ENCODE measurements at regions not wholly inside any gene's neighbourhood (a gene's known extent, or its start where the extent isn't known, plus 50 kb on each side); places are given as distances from the start of the nearest gene placed in this dataset.

DNA sequence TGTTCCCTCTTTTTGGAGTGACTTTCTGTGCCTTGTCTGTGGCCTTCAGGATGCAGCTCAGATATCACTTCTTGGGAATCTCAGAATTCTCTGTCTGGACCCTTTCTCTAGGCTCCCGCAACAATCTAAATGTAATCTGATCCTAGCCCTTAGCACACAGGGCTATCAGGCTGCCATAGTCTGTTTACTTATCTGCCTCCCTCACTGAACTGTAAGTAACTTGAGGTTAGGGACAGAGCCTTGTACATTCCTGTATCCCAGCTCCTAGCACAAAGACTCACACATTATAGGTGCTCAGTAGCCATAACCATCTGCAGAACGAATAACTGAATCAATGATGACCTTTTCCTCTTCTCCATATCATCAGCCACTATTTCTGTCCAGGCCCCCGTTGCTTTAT lies 69.5 kb downstream of the RTL9 start:
- Histone ChIP-seq H3K27me3 (ENCODE audit: control insufficient read depth, insufficient read depth, low read length) (peaks cover 7% of the 10 kb centered on the region), H3K27ac (ENCODE audit: low read depth, low read length) (no peak overlapping the region), H3K4me3 (ENCODE audit: low read depth, low read length) (no peak overlapping the region), H3K9me3 (ENCODE audit: control insufficient read depth, insufficient read depth, low read length) (no peaks in the 10 kb centered on the region)
- CTCF ChIA-PET = interaction anchor here (0.8 to 1.9 kb wide), 2 partner anchors 15 to 282 kb away, joined by 3 to 6 read pairs; no protein-coding TSS in a partner anchor
- POLR2A ChIA-PET = no interaction called here
- DNase-seq (ENCODE audit: low read depth, low spot score) = no peak
- TF ChIP-seq, protein P1, sequence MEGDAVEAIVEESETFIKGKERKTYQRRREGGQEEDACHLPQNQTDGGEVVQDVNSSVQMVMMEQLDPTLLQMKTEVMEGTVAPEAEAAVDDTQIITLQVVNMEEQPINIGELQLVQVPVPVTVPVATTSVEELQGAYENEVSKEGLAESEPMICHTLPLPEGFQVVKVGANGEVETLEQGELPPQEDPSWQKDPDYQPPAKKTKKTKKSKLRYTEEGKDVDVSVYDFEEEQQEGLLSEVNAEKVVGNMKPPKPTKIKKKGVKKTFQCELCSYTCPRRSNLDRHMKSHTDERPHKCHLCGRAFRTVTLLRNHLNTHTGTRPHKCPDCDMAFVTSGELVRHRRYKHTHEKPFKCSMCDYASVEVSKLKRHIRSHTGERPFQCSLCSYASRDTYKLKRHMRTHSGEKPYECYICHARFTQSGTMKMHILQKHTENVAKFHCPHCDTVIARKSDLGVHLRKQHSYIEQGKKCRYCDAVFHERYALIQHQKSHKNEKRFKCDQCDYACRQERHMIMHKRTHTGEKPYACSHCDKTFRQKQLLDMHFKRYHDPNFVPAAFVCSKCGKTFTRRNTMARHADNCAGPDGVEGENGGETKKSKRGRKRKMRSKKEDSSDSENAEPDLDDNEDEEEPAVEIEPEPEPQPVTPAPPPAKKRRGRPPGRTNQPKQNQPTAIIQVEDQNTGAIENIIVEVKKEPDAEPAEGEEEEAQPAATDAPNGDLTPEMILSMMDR (IDR thresholded peaks at IDR 0.05; ENCODE audit: low read depth, low read length) = no peak

GRCh38 chrX:110430293-110431076 lies 71.8 kb downstream of the RTL9 start:
- no peak overlapping the region for H3K27ac ChIP-seq (ENCODE audit: low read depth, low read length)
- TF ChIP-seq, protein P1 (IDR thresholded peaks at IDR 0.05; ENCODE audit: low read depth, low read length) = no peak
- DNase-seq (ENCODE audit: low read depth, low spot score) = no peak
- POLR2A ChIA-PET = no interaction called here
- CTCF ChIA-PET = no interaction called here
- H3K9me3 ChIP-seq (ENCODE audit: control insufficient read depth, insufficient read depth, low read length) = no peaks in the 10 kb centered on the region
- H3K4me3 ChIP-seq (ENCODE audit: low read depth, low read length) = no peak overlapping the region
- peaks cover 8% of the 10 kb centered on the region for H3K27me3 ChIP-seq (ENCODE audit: control insufficient read depth, insufficient read depth, low read length)

DNA sequence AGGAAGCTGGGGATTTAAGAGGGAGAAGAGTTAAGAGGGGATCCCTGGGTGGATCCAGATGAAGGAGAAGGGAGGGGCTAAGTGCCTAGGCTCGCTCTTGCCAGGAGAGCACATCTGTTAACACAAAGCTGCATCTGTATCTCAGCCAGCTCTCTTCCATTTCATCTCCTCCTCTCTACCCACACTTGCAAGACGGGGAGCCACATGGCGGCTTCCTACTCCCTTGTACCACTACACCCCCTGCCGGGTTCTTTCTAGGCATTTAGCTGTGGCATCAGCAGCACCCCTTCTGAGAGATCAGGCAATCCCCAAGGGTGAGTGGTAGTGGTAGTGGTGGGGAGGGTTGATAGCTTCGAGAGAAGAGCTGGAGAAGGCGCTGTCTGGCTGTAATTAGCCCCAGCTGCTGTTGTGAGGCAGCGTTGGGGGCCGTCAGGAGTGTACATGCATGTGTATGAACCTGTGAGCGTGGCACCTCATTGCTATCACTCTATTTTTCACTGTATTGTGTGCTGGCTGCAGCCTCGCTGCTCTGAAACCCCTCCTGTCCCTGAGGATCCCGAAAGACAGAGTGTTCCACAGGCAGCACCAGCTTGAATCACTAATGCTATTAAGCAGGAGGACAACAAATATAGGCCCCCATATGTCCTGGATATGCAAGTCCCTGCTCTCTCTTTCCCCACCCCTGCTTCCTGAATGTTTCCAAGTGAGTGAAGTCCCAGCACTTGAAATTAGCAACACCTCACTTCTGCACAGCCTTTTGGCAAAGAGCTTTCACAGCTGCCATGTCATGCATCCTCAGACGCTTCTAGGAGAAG lies 73.7 kb downstream of the RTL9 start:
- no peak for DNase-seq (ENCODE audit: low read depth, low spot score)
- ChIA-PET POLR2A (no interaction called here), CTCF (interaction anchor here (1.3 kb wide), 1 partner anchor 415 kb away, joined by 3 read pairs; no protein-coding TSS in a partner anchor)

DNA sequence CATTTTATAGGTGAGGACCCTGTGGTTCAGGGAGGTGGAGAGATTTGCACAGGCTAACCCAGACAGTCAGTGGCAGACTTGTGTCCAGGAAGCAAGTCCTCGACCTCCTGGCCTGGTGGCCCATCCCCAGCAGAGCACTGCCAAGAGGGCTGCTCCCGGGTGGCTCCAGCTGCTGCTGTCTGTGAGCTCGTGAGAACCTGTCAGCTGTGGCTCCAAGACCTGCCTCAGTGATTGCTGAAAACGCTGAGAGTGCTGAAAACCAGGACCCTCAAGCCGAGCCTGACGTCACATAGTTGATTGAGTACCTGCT lies 74.2 kb downstream of the RTL9 start:
- ChIA-PET CTCF (interaction anchor here (1.3 kb wide), 1 partner anchor 414 kb away, joined by 3 read pairs; no protein-coding TSS in a partner anchor), POLR2A (no interaction called here)
- TF ChIP-seq, protein P1 (IDR thresholded peaks at IDR 0.05; ENCODE audit: low read depth, low read length) = no peak
- no peak overlapping the region for H3K4me3 ChIP-seq (ENCODE audit: low read depth, low read length)
- no peaks in the 10 kb centered on the region for H3K9me3 ChIP-seq (ENCODE audit: control insufficient read depth, insufficient read depth, low read length)
- no peak overlapping the region for H3K27ac ChIP-seq (ENCODE audit: low read depth, low read length)
- no peak for DNase-seq (ENCODE audit: low read depth, low spot score)
- H3K27me3 ChIP-seq (ENCODE audit: control insufficient read depth, insufficient read depth, low read length) = peaks cover 10% of the 10 kb centered on the region

More for the DNA sequence above, 73.7 kb downstream of the RTL9 start:
- Histone ChIP-seq H3K4me3 (ENCODE audit: low read depth, low read length) (no peak overlapping the region), H3K27me3 (ENCODE audit: control insufficient read depth, insufficient read depth, low read length) (peaks cover 8% of the 10 kb centered on the region), H3K9me3 (ENCODE audit: control insufficient read depth, insufficient read depth, low read length) (no peaks in the 10 kb centered on the region), H3K27ac (ENCODE audit: low read depth, low read length) (no peak overlapping the region)
- TF ChIP-seq, protein P1 (IDR thresholded peaks at IDR 0.05; ENCODE audit: low read depth, low read length) = no peak

DNA sequence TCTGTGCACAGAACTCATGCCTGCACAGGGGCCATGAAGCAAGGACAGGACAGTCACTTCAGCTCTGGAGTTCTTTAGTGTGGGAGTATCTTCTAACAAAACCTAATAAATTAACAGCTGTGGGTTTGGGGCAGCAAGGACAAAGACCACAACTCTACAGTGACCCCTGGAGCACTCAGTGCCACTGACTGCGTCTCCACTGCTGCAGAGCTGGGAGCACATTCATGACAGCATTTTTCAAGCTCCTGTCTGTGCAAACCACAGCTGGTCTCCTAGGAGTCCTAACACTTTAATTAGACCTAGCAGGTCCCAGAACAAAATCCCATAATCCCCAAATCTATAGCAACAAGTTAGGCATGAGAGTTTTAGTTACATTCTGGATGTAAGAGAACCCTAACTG lies 76.5 kb downstream of the RTL9 start:
- TF ChIP-seq, protein P1 (IDR thresholded peaks at IDR 0.05; ENCODE audit: low read depth, low read length) = no peak
- POLR2A ChIA-PET = no interaction called here

More for the DNA sequence above, 76.5 kb downstream of the RTL9 start:
- Histone ChIP-seq H3K4me3 (ENCODE audit: low read depth, low read length) (no peak overlapping the region), H3K27ac (ENCODE audit: low read depth, low read length) (no peak overlapping the region), H3K9me3 (ENCODE audit: control insufficient read depth, insufficient read depth, low read length) (no peaks in the 10 kb centered on the region), H3K27me3 (ENCODE audit: control insufficient read depth, insufficient read depth, low read length) (peaks cover 15% of the 10 kb centered on the region)
- CTCF ChIA-PET = no interaction called here
- DNase-seq (ENCODE audit: low read depth, low spot score) = no peak
